ENCODE measurements at regions not wholly inside any gene's neighbourhood (a gene's known extent, or its start where the extent isn't known, plus 50 kb on each side); places are given as distances from the start of the nearest gene placed in this dataset.

GRCh38 chrX:42499620-42500019 lies 278.3 kb downstream of the PPP1R2C start:
- no peak for DNase-seq
- no peak for ATAC-seq
- H3K4me3 ChIP-seq = no peak overlapping the region
- H3K36me3 ChIP-seq = no peaks in the 10 kb centered on the region
- H3K27ac ChIP-seq = no peak overlapping the region
- intact Hi-C loops (cut with DNase I) = no loop called here
- H3K4me1 ChIP-seq = no peaks in the 10 kb centered on the region
- TF ChIP-seq, protein P1, sequence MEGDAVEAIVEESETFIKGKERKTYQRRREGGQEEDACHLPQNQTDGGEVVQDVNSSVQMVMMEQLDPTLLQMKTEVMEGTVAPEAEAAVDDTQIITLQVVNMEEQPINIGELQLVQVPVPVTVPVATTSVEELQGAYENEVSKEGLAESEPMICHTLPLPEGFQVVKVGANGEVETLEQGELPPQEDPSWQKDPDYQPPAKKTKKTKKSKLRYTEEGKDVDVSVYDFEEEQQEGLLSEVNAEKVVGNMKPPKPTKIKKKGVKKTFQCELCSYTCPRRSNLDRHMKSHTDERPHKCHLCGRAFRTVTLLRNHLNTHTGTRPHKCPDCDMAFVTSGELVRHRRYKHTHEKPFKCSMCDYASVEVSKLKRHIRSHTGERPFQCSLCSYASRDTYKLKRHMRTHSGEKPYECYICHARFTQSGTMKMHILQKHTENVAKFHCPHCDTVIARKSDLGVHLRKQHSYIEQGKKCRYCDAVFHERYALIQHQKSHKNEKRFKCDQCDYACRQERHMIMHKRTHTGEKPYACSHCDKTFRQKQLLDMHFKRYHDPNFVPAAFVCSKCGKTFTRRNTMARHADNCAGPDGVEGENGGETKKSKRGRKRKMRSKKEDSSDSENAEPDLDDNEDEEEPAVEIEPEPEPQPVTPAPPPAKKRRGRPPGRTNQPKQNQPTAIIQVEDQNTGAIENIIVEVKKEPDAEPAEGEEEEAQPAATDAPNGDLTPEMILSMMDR (IDR thresholded peaks at IDR 0.05) = no peak
- H3K27me3 ChIP-seq = no peaks in the 10 kb centered on the region
- no peaks in the 10 kb centered on the region for H3K9me3 ChIP-seq

GRCh38 chrX:42497356-42497755 lies 280.6 kb downstream of the PPP1R2C start:
- ATAC-seq = no peak

GRCh38 chrX:42496239-42496638 lies 281.7 kb downstream of the PPP1R2C start:
- no peak overlapping the region for H3K27ac ChIP-seq
- H3K27me3 ChIP-seq = no peaks in the 10 kb centered on the region
- intact Hi-C loops (cut with DNase I) = no loop called here
- H3K36me3 ChIP-seq = no peaks in the 10 kb centered on the region
- no peak for DNase-seq
- TF ChIP-seq, protein P1 (IDR thresholded peaks at IDR 0.05) = no peak
- ATAC-seq = no peak
- no peak overlapping the region for H3K4me3 ChIP-seq
- no peaks in the 10 kb centered on the region for H3K9me3 ChIP-seq
- no peaks in the 10 kb centered on the region for H3K4me1 ChIP-seq

More at GRCh38 chrX:42497356-42497755, 280.6 kb downstream of the PPP1R2C start:
- TF ChIP-seq, protein P1 (IDR thresholded peaks at IDR 0.05) = no peak
- Histone ChIP-seq H3K27me3 (no peaks in the 10 kb centered on the region), H3K9me3 (no peaks in the 10 kb centered on the region), H3K4me3 (no peak overlapping the region), H3K27ac (no peak overlapping the region), H3K4me1 (no peaks in the 10 kb centered on the region), H3K36me3 (no peaks in the 10 kb centered on the region)
- intact Hi-C loops (cut with DNase I) = no loop called here
- DNase-seq = no peak

DNA sequence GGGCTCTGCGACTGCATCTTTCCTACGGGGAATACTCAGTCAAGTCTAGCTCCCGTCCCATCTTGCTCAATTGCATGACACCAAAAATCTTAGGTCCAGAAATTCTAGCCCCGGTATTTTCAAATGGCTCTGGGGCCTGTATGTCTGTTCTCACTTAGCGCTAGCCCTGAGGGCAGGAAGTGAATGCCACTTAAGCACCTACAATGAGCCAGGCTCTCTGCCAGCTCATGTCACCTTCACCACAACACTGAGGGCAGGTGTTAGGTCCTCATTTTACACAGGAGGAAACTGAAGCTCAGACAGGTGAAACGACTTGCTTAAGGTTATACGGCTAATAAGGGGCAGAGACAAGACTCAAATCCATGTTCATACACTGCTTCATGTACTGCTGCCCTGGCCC lies 282.8 kb downstream of the PPP1R2C start:
- TF ChIP-seq, protein P1 (IDR thresholded peaks at IDR 0.05) = no peak
- intact Hi-C loops (cut with DNase I) = no loop called here
- Histone ChIP-seq H3K4me3 (no peak overlapping the region), H3K9me3 (no peaks in the 10 kb centered on the region), H3K27me3 (no peaks in the 10 kb centered on the region), H3K4me1 (no peaks in the 10 kb centered on the region), H3K27ac (no peak overlapping the region), H3K36me3 (no peaks in the 10 kb centered on the region)
- ATAC-seq (peak; percentile 73), DNase-seq (no peak)

GRCh38 chrX:42491137-42491907 lies 286.6 kb downstream of the PPP1R2C start:
- Histone ChIP-seq H3K27me3 (no peaks in the 10 kb centered on the region), H3K36me3 (no peaks in the 10 kb centered on the region), H3K4me3 (no peak overlapping the region), H3K4me1 (no peaks in the 10 kb centered on the region), H3K27ac (no peak overlapping the region), H3K9me3 (no peaks in the 10 kb centered on the region)
- ATAC-seq (no peak), DNase-seq (no peak)
- TF ChIP-seq, protein P1 (IDR thresholded peaks at IDR 0.05) = no peak
- intact Hi-C loops (cut with DNase I) = no loop called here
